Trophoblast cell (in vitro differentiated cells and primary cell): ENCODE measurements at regions not wholly inside any gene's neighbourhood (a gene's known extent, or its start where the extent isn't known, plus 50 kb on each side); places are given as distances from the start of the nearest gene placed in this dataset.

ENCODE experiments used
- DNase-seq, 2 donors: peaks; one replicate each; pipeline ENCODE4 v3.0.0-alpha.2; 2016
- H2AFZ ChIP-seq: 2 replicates; pipeline ENCODE4 v1.6.1; 2013; ENCODE audit warnings: low read length, moderate library complexity, mild to moderate bottlenecking; ENCODE audit not compliant: insufficient read depth, poor library complexity
- H2AK5ac ChIP-seq: 2 replicates; pipeline ENCODE4 v1.6.1; 2013; ENCODE audit warnings: mild to moderate bottlenecking, low read length
- H2BK120ac ChIP-seq: 2 replicates; pipeline ENCODE4 v1.6.1; 2013; ENCODE audit warnings: low read length, mild to moderate bottlenecking, moderate library complexity; ENCODE audit not compliant: insufficient read depth, poor library complexity
- H2BK12ac ChIP-seq: 2 replicates; pipeline ENCODE4 v1.6.1; 2013; ENCODE audit warnings: mild to moderate bottlenecking, low read length, moderate library complexity
- H2BK5ac ChIP-seq: 2 replicates; pipeline ENCODE4 v1.6.1; 2013; ENCODE audit warnings: low read length, low read depth, moderate library complexity, mild to moderate bottlenecking; ENCODE audit not compliant: poor library complexity
- H3K14ac ChIP-seq: 2 replicates; pipeline ENCODE4 v1.6.1; 2013; ENCODE audit warnings: mild to moderate bottlenecking, low read length
- H3K18ac ChIP-seq: 2 replicates; pipeline ENCODE4 v1.6.1; 2013; ENCODE audit warnings: mild to moderate bottlenecking, low read length
- H3K23ac ChIP-seq: 2 replicates; pipeline ENCODE4 v1.6.1; 2013; ENCODE audit warnings: low read length
- H3K27ac ChIP-seq: 2 replicates; pipeline ENCODE4 v1.5.1; 2013; ENCODE audit warnings: low read depth, mild to moderate bottlenecking, inconsistent platforms, low read length, moderate library complexity
- H3K27me3 ChIP-seq: 2 replicates; pipeline ENCODE4 v1.6.1; 2013; ENCODE audit warnings: inconsistent platforms, mild to moderate bottlenecking, low read length, moderate library complexity; ENCODE audit not compliant: insufficient read depth
- H3K36me3 ChIP-seq, 2 experiments: 1 replicate in 1 of 2; 2 replicates in 1 of 2; pipeline ENCODE4 v1.6.1; 2013; ENCODE audit warnings: low read length in 2 of 2, mild to moderate bottlenecking in 2 of 2, moderate library complexity in 1 of 2; ENCODE audit not compliant: insufficient read depth in 2 of 2, control insufficient read depth in 1 of 2
- H3K4ac ChIP-seq: 2 replicates; pipeline ENCODE4 v1.6.1; 2013; ENCODE audit warnings: low read depth, mild to moderate bottlenecking, low read length, moderate library complexity
- H3K4me1 ChIP-seq, 2 experiments: 1 replicate in 1 of 2; 2 replicates in 1 of 2; pipeline ENCODE4 v1.6.1; 2013; ENCODE audit warnings: low read length in 2 of 2, mild to moderate bottlenecking in 2 of 2, moderate library complexity in 1 of 2; ENCODE audit not compliant: insufficient read depth in 2 of 2, control insufficient read depth in 1 of 2
- H3K4me2 ChIP-seq: 2 replicates; pipeline ENCODE4 v1.6.1; 2013; ENCODE audit warnings: inconsistent platforms, mild to moderate bottlenecking, low read length, moderate library complexity
- H3K4me3 ChIP-seq: 2 replicates; pipeline ENCODE4 v1.5.1; 2013; ENCODE audit warnings: mild to moderate bottlenecking, low read depth, low read length, inconsistent platforms
- H3K79me1 ChIP-seq: one replicate; pipeline ENCODE4 v1.6.1; 2013; ENCODE audit warnings: low read length
- H3K79me2 ChIP-seq: 2 replicates; pipeline ENCODE4 v1.6.1; 2013; ENCODE audit warnings: low read length, mild to moderate bottlenecking; ENCODE audit not compliant: control insufficient read depth, insufficient read depth, poor library complexity
- H3K9ac ChIP-seq: 2 replicates; pipeline ENCODE4 v1.6.1; 2013; ENCODE audit warnings: mild to moderate bottlenecking, low read length
- H3K9me3 ChIP-seq: 2 replicates; pipeline ENCODE4 v1.6.1; 2013; ENCODE audit warnings: low read depth, mild to moderate bottlenecking, control low read depth, inconsistent platforms, low read length; ENCODE audit not compliant: insufficient read depth
- H4K12ac ChIP-seq: 2 replicates; pipeline ENCODE4 v1.6.1; 2013; ENCODE audit warnings: low read depth, mild to moderate bottlenecking, low read length, moderate library complexity
- H4K8ac ChIP-seq: 2 replicates; pipeline ENCODE4 v1.6.1; 2013; ENCODE audit warnings: low read depth, mild to moderate bottlenecking, low read length, moderate library complexity
- H4K91ac ChIP-seq: one replicate; pipeline ENCODE4 v1.6.1; 2013; ENCODE audit warnings: low read depth, mild to moderate bottlenecking, low read length, moderate library complexity
- WGBS: extraction: QIAGEN DNeasy Blood & Tissue Kit; methylation state at CpG from one replicate; pipeline ENCODE4 v1.1.7; 2013; ENCODE audit warnings: missing lambda C conversion rate; ENCODE audit not compliant: insufficient read length, insufficient coverage; ENCODE audit errors: extremely low coverage; 5-methylcytosine and 5-hydroxymethylcytosine counted together

GRCh38 chr3:72385167-72385566 lies 463.1 kb downstream of the SHQ1 start:
- no peak overlapping the region for H3K4me2 ChIP-seq
- no peak overlapping the region for H4K12ac ChIP-seq
- no peak overlapping the region for H3K14ac ChIP-seq
- no peaks in the 10 kb centered on the region for H3K36me3 ChIP-seq
- H3K9ac ChIP-seq, result no peak overlapping the region
- DNase-seq, result no peak
- no peaks in the 10 kb centered on the region for H3K9me3 ChIP-seq
- H3K27ac ChIP-seq, result no peak overlapping the region
- H3K4me3 ChIP-seq, result no peak overlapping the region
- H2BK120ac ChIP-seq, result no peak overlapping the region
- no peak overlapping the region for H3K18ac ChIP-seq
- H3K79me2 ChIP-seq, result peaks cover 7% of the 10 kb centered on the region
- no peaks in the 10 kb centered on the region for H3K27me3 ChIP-seq
- peaks cover 2 to 4% of the 10 kb centered on the region in 2 experiments for H3K4me1 ChIP-seq
- no peak overlapping the region for H2BK5ac ChIP-seq
- peak overlapping the region; percentile 32 for H3K4ac ChIP-seq
- no peak overlapping the region for H2AFZ ChIP-seq
- WGBS, result no CpG with 5 or more reads among the region's 3 CpGs
- H2BK12ac ChIP-seq, result no peak overlapping the region
- H2AK5ac ChIP-seq, result no peak overlapping the region
- H4K8ac ChIP-seq, result no peak overlapping the region
- H3K23ac ChIP-seq, result no peak overlapping the region
- no peak overlapping the region for H4K91ac ChIP-seq
- H3K79me1 ChIP-seq, result no peaks in the 10 kb centered on the region

- H3K4me2 ChIP-seq, result no peak overlapping the region
Measured at GRCh38 chr3:72384602-72385001, 463.6 kb downstream of the SHQ1 start.

GRCh38 chr3:72383883-72384282 lies 464.4 kb downstream of the SHQ1 start:
- Histone ChIP-seq H3K9me3 (no peaks in the 10 kb centered on the region), H4K91ac (no peak overlapping the region), H3K23ac (no peak overlapping the region), H3K36me3 (peaks cover 0 to under 1% of the 10 kb centered on the region in 2 experiments), H3K79me2 (peaks cover 5% of the 10 kb centered on the region), H3K9ac (no peak overlapping the region), H4K8ac (no peak overlapping the region), H2BK120ac (no peak overlapping the region), H3K4ac (peak overlapping the region; percentile 16), H3K4me3 (no peak overlapping the region), H3K79me1 (no peaks in the 10 kb centered on the region), H2AFZ (no peak overlapping the region), H3K18ac (no peak overlapping the region), H2BK12ac (no peak overlapping the region), H2AK5ac (no peak overlapping the region), H3K4me1 (peaks cover 2 to 4% of the 10 kb centered on the region in 2 experiments), H3K27me3 (no peaks in the 10 kb centered on the region), H3K27ac (no peak overlapping the region), H3K4me2 (no peak overlapping the region), H4K12ac (no peak overlapping the region), H3K14ac (no peak overlapping the region), H2BK5ac (no peak overlapping the region)
- no CpG with 5 or more reads among the region's 4 CpGs for WGBS
- no peak for DNase-seq

More at GRCh38 chr3:72384602-72385001, 463.6 kb downstream of the SHQ1 start:
- no peaks in the 10 kb centered on the region for H3K36me3 ChIP-seq
- no peaks in the 10 kb centered on the region for H3K27me3 ChIP-seq
- no peak overlapping the region for H3K4ac ChIP-seq
- no peak overlapping the region for H2AFZ ChIP-seq
- H3K9ac ChIP-seq, result no peak overlapping the region
- no peak overlapping the region for H2BK12ac ChIP-seq
- no peak overlapping the region for H2AK5ac ChIP-seq
- H3K79me1 ChIP-seq, result no peaks in the 10 kb centered on the region
- no peak for DNase-seq
- H4K91ac ChIP-seq, result no peak overlapping the region
- no peak overlapping the region for H3K23ac ChIP-seq
- no peak overlapping the region for H3K18ac ChIP-seq
- WGBS, result no CpG with 5 or more reads among the region's 5 CpGs
- H2BK120ac ChIP-seq, result no peak overlapping the region
- H3K79me2 ChIP-seq, result peaks cover 6% of the 10 kb centered on the region
- no peak overlapping the region for H3K4me3 ChIP-seq
- H4K12ac ChIP-seq, result no peak overlapping the region
- H3K14ac ChIP-seq, result no peak overlapping the region
- H4K8ac ChIP-seq, result no peak overlapping the region
- H3K4me1 ChIP-seq, result peaks cover 2 to 4% of the 10 kb centered on the region in 2 experiments
- H2BK5ac ChIP-seq, result no peak overlapping the region
- no peak overlapping the region for H3K27ac ChIP-seq
- H3K9me3 ChIP-seq, result no peaks in the 10 kb centered on the region

GRCh38 chr3:72383230-72383629 lies 465.0 kb downstream of the SHQ1 start:
- H4K8ac ChIP-seq, result no peak overlapping the region
- H2BK5ac ChIP-seq, result no peak overlapping the region
- no peaks in the 10 kb centered on the region for H3K79me1 ChIP-seq
- H3K4me1 ChIP-seq, result peaks cover 2 to 4% of the 10 kb centered on the region in 2 experiments
- no peaks in the 10 kb centered on the region for H3K27me3 ChIP-seq
- H3K4me2 ChIP-seq, result no peak overlapping the region
- no peak overlapping the region for H3K27ac ChIP-seq
- H3K4ac ChIP-seq, result peak overlapping the region; percentile 91
- H3K79me2 ChIP-seq, result peaks cover 4% of the 10 kb centered on the region
- no peak overlapping the region for H4K91ac ChIP-seq
- H3K18ac ChIP-seq, result no peak overlapping the region
- DNase-seq, result no peak
- WGBS, result no CpG with 5 or more reads among the region's 4 CpGs
- H2AK5ac ChIP-seq, result no peak overlapping the region
- H3K9me3 ChIP-seq, result no peaks in the 10 kb centered on the region
- H3K14ac ChIP-seq, result no peak overlapping the region
- H2BK12ac ChIP-seq, result no peak overlapping the region
- H3K36me3 ChIP-seq, result peaks cover 4 to 7% of the 10 kb centered on the region in 2 experiments
- no peak overlapping the region for H3K23ac ChIP-seq
- no peak overlapping the region for H2BK120ac ChIP-seq
- no peak overlapping the region for H3K9ac ChIP-seq
- no peak overlapping the region for H2AFZ ChIP-seq
- H3K4me3 ChIP-seq, result no peak overlapping the region
- H4K12ac ChIP-seq, result no peak overlapping the region
